H1 (cell line): ENCODE measurements at regions not wholly inside any gene's neighbourhood (a gene's known extent, or its start where the extent isn't known, plus 50 kb on each side); places are given as distances from the start of the nearest gene placed in this dataset.

Experiments
- CTCF ChIA-PET: fragments of 300-600 bp; sonication (Branson Sonifier 250); formaldehyde crosslinking; loops from one replicate; lab custom pipeline; 2021; ENCODE audit not compliant: partially characterized antibody; lab: Charles Lee
- POLR2A ChIA-PET: fragments of 300-600 bp; sonication (Branson Sonifier 250); formaldehyde crosslinking; loops from one replicate; lab custom pipeline; 2021; ENCODE audit warnings: inconsistent platforms; ENCODE audit not compliant: partially characterized antibody; lab: Charles Lee
- DNase-seq, 2 experiments: peaks; one replicate each; pipeline versions ENCODE4 v3.0.0 to v3.0.0-alpha.2; 2010 to 2022; ENCODE audit warnings: low spot score in 2 of 2, low read depth in 1 of 2, mixed read lengths in 1 of 2
- FAIRE-seq: peaks from 2 replicates; lab custom pipeline; 2011; peaks lifted over from hg19 to GRCh38; lab: Jason Lieb, UNC
- H2AFZ ChIP-seq: 2 replicates; pipeline ENCODE4 v1.8.1; 2012; ENCODE audit warnings: low read length, inconsistent platforms
- H2AK5ac ChIP-seq: 2 replicates; pipeline ENCODE4 v1.6.1; 2013; ENCODE audit warnings: low read depth, low read length
- H2BK120ac ChIP-seq: replicated peaks from 2 replicates; pipeline ENCODE3; 2013; ENCODE audit warnings: low read depth, low read length, inconsistent platforms
- H2BK12ac ChIP-seq: 2 replicates; pipeline ENCODE4 v1.6.1; 2013; ENCODE audit warnings: low read depth, low read length
- H2BK15ac ChIP-seq: 2 replicates; pipeline ENCODE4 v1.6.1; 2013; ENCODE audit warnings: low read length
- H2BK20ac ChIP-seq: 2 replicates; pipeline ENCODE4 v1.6.1; 2013; ENCODE audit warnings: low read length
- H2BK5ac ChIP-seq: 2 replicates; pipeline ENCODE4 v1.6.1; 2013; ENCODE audit warnings: low read depth, low read length
- H3K14ac ChIP-seq: 2 replicates; pipeline ENCODE4 v1.6.1; 2013; ENCODE audit warnings: inconsistent platforms; ENCODE audit not compliant: insufficient read length
- H3K18ac ChIP-seq: 2 replicates; pipeline ENCODE4 v1.6.1; 2013; ENCODE audit warnings: low read length; ENCODE audit errors: extremely low read depth
- H3K23ac ChIP-seq: 2 replicates; pipeline ENCODE4 v1.6.1; 2013; ENCODE audit warnings: inconsistent platforms; ENCODE audit not compliant: insufficient read length
- H3K23me2 ChIP-seq: 2 replicates; pipeline ENCODE4 v1.6.1; 2013; ENCODE audit warnings: low read depth, low read length
- H3K27ac ChIP-seq: 2 replicates; pipeline ENCODE4 v1.6.1; 2011; ENCODE audit warnings: low read depth, low read length, inconsistent platforms
- H3K27me3 ChIP-seq, 4 experiments: replicated peaks in 1 of 4; 1 replicate in 1 of 4; 2 replicates in 3 of 4; pipeline versions ENCODE4 v1.6.1 to v1.8.1; 2011 to 2013; ENCODE audit warnings: low read length in 3 of 4, mild to moderate bottlenecking in 3 of 4, inconsistent platforms in 2 of 4, mixed read lengths in 2 of 4, moderate library complexity in 1 of 4; ENCODE audit not compliant: control insufficient read depth in 3 of 4, insufficient read depth in 3 of 4; ENCODE audit errors: extremely low read depth in 1 of 4
- H3K36me3 ChIP-seq, 4 experiments: 2 replicates each; pipeline versions ENCODE4 v1.6.1 to v1.8.1; 2011 to 2013; ENCODE audit warnings: mild to moderate bottlenecking in 4 of 4, low read length in 3 of 4, moderate library complexity in 2 of 4, control low read depth in 1 of 4, inconsistent platforms in 1 of 4; ENCODE audit not compliant: insufficient read depth in 4 of 4, control insufficient read depth in 2 of 4
- H3K4ac ChIP-seq: replicated peaks from 2 replicates; pipeline ENCODE3; 2013; ENCODE audit warnings: low read length, low read depth, mixed read lengths, inconsistent platforms; ENCODE audit not compliant: insufficient read length
- H3K4me1 ChIP-seq, 4 experiments: replicated peaks in 1 of 4; 1 replicate in 1 of 4; 2 replicates in 3 of 4; pipeline versions ENCODE4 v1.6.1 to v1.8.1; 2011 to 2013; ENCODE audit warnings: low read length in 3 of 4, inconsistent platforms in 2 of 4, mixed read lengths in 1 of 4; ENCODE audit not compliant: insufficient read depth in 4 of 4, control insufficient read depth in 3 of 4
- H3K4me2 ChIP-seq, 2 experiments: 2 replicates each; pipeline versions ENCODE4 v1.6.1 to v1.8.1; 2011 to 2013; ENCODE audit warnings: low read depth in 2 of 2, low read length in 2 of 2, control low read depth in 1 of 2, inconsistent platforms in 1 of 2, mild to moderate bottlenecking in 1 of 2; ENCODE audit not compliant: insufficient read depth in 1 of 2
- H3K4me3 ChIP-seq, 4 experiments: fragments of 200-600, 300-600 bp in 1 of 4; sonication (generic), shearing (Covaris generic), sonication (Bioruptor Twin) in 1 of 4; 2 replicates each; pipeline versions ENCODE4 v1.5.1 to v1.8.1; 2011 to 2016; ENCODE audit warnings: low read length in 4 of 4, low read depth in 3 of 4, control low read depth in 2 of 4, inconsistent platforms in 2 of 4, mild to moderate bottlenecking in 2 of 4, mixed read lengths in 1 of 4, moderate library complexity in 1 of 4; ENCODE audit not compliant: insufficient read depth in 2 of 4; ENCODE audit errors: extremely low read depth in 1 of 4
- H3K56ac ChIP-seq: replicated peaks from 2 replicates; pipeline ENCODE3; 2013; ENCODE audit warnings: low read depth, mild to moderate bottlenecking, mixed read lengths, low read length, inconsistent platforms; ENCODE audit not compliant: insufficient read length
- H3K79me1 ChIP-seq: 2 replicates; pipeline ENCODE4 v1.6.1; 2013; ENCODE audit warnings: low read depth, low read length, control low read depth
- H3K79me2 ChIP-seq, 2 experiments: 2 replicates each; pipeline versions ENCODE4 v1.6.1 to v1.8.1; 2012 to 2013; ENCODE audit warnings: low read length in 2 of 2, mild to moderate bottlenecking in 2 of 2, inconsistent platforms in 1 of 2; ENCODE audit not compliant: insufficient read depth in 2 of 2, control insufficient read depth in 1 of 2
- H3K9ac ChIP-seq, 4 experiments: replicated peaks in 1 of 4; 1 replicate in 1 of 4; 2 replicates in 3 of 4; pipeline versions ENCODE4 v1.6.1 to v1.8.1; 2011 to 2013; ENCODE audit warnings: low read depth in 3 of 4, low read length in 3 of 4, control low read depth in 2 of 4, mild to moderate bottlenecking in 2 of 4, moderate library complexity in 2 of 4, inconsistent platforms in 1 of 4; ENCODE audit errors: extremely low read depth in 1 of 4
- H3K9me3 ChIP-seq, 2 experiments: 2 replicates each; pipeline versions ENCODE4 v1.6.1 to v1.8.1; 2012 to 2013; ENCODE audit warnings: mild to moderate bottlenecking in 2 of 2, moderate library complexity in 2 of 2, control low read depth in 1 of 2, inconsistent platforms in 1 of 2, low read depth in 1 of 2, low read length in 1 of 2, mixed read lengths in 1 of 2; ENCODE audit not compliant: insufficient read depth in 2 of 2
- H4K20me1 ChIP-seq, 2 experiments: replicated peaks in 1 of 2; 2 replicates each; pipeline versions ENCODE3 to v1.8.1; 2011 to 2013; ENCODE audit warnings: inconsistent platforms in 2 of 2, low read length in 2 of 2, mild to moderate bottlenecking in 1 of 2; ENCODE audit not compliant: insufficient read depth in 2 of 2, control insufficient read depth in 1 of 2
- H4K5ac ChIP-seq: 2 replicates; pipeline ENCODE4 v1.6.1; 2013; ENCODE audit warnings: low read length, low read depth, mixed read lengths, inconsistent platforms; ENCODE audit not compliant: insufficient read length
- H4K8ac ChIP-seq: 2 replicates; pipeline ENCODE4 v1.8.0; 2013; ENCODE audit warnings: mild to moderate bottlenecking, moderate library complexity, low read length, inconsistent platforms; ENCODE audit not compliant: insufficient read depth; ENCODE audit errors: extremely low read depth
- H4K91ac ChIP-seq: replicated peaks from 2 replicates; pipeline ENCODE3; 2013; ENCODE audit warnings: low read length, mixed read lengths, inconsistent platforms; ENCODE audit not compliant: insufficient read length
- BRCA1 ChIP-seq: IDR thresholded peaks from 2 replicates; pipeline ENCODE4 v1.6.1; 2012; ENCODE audit warnings: low read depth, low read length, improper control_type of control experiment
- JUND ChIP-seq: IDR thresholded peaks from 2 replicates; pipeline ENCODE4 v1.6.1; 2011; ENCODE audit warnings: mild to moderate bottlenecking, improper control_type of control experiment, low read length
- NANOG ChIP-seq: IDR thresholded peaks from 2 replicates; pipeline ENCODE4 v1.6.1; 2011; ENCODE audit warnings: low read length, low read depth, mild to moderate bottlenecking, inconsistent platforms; ENCODE audit not compliant: insufficient read depth, poor library complexity, severe bottlenecking
- NRF1 ChIP-seq: IDR thresholded peaks from 2 replicates; pipeline ENCODE4 v1.6.1; 2011; ENCODE audit warnings: mild to moderate bottlenecking, low read depth, low read length, improper control_type of control experiment
- RFX5 ChIP-seq: IDR thresholded peaks from 2 replicates; pipeline ENCODE4 v1.6.1; 2011; ENCODE audit warnings: low read depth, low read length, improper control_type of control experiment, borderline replicate concordance
- WGBS, 2 experiments: shearing (Covaris generic) in 1 of 2; methylation state at CpG; one replicate each; pipeline versions ENCODE4 v1.1.6 to v1.1.7; 2013 to 2015; ENCODE audit warnings: low lambda C conversion rate in 2 of 2, mixed read lengths in 2 of 2, inconsistent platforms in 1 of 2, low coverage in 1 of 2, missing lambda C conversion rate in 1 of 2; ENCODE audit not compliant: insufficient replicate concordance in 2 of 2, insufficient coverage in 1 of 2, insufficient read length in 1 of 2; ENCODE audit errors: extremely low coverage in 1 of 2, missing lambda C conversion rate in 1 of 2; 5-methylcytosine and 5-hydroxymethylcytosine counted together

GRCh38 chr5:61232490-61233050 lies 70.3 kb upstream of the SMIM15 start:
- H4K20me1 ChIP-seq: no peaks in the 10 kb centered on the region
- TF ChIP-seq NANOG (no peak), BRCA1 (no peak), NRF1 (no peak), RFX5 (no peak), JUND (no peak)
- TF ChIP-seq, all 59 proteins: peak for 0
- no peak overlapping the region for H2AFZ ChIP-seq
- ChIA-PET CTCF (interaction anchor here (0.7 kb wide), 1 partner anchor 19 kb away, joined by 3 read pairs; no protein-coding TSS in a partner anchor), POLR2A (no interaction called here)
- no peak overlapping the region for H2BK120ac ChIP-seq
- WGBS, 2 experiments: 98% methylated on average over 3 of the region's 3 CpGs; no CpG with 5 or more reads in 1 of the 2 experiments
- no peak overlapping the region for H3K4ac ChIP-seq
- no peaks in the 10 kb centered on the region for H3K4me1 ChIP-seq
- no peak for DNase-seq
- H3K79me1 ChIP-seq: no peaks in the 10 kb centered on the region
- no peak overlapping the region for H2AK5ac ChIP-seq
- H3K36me3 ChIP-seq: no peaks in the 10 kb centered on the region
- no peak overlapping the region for H4K8ac ChIP-seq
- H3K56ac ChIP-seq: no peak overlapping the region
- H4K5ac ChIP-seq: no peak overlapping the region
- no peaks in the 10 kb centered on the region for H3K27me3 ChIP-seq
- no peak overlapping the region for H2BK5ac ChIP-seq
- H3K23ac ChIP-seq: no peak overlapping the region
- no peak overlapping the region for H4K91ac ChIP-seq
- H2BK12ac ChIP-seq: no peak overlapping the region
- no peak overlapping the region for H2BK15ac ChIP-seq
- H2BK20ac ChIP-seq: no peak overlapping the region
- H3K18ac ChIP-seq: no peak overlapping the region
- FAIRE-seq: no peak
- no peak overlapping the region for H3K9ac ChIP-seq
- H3K4me2 ChIP-seq: no peak overlapping the region
- H3K14ac ChIP-seq: no peak overlapping the region
- H3K23me2 ChIP-seq: peaks cover 4% of the 10 kb centered on the region; the same call in 1 of the 2 replicates
- H3K9me3 ChIP-seq: peaks cover 0 to under 1% of the 10 kb centered on the region in 2 experiments; a peak in 1 of 4 replicates
- H3K4me3 ChIP-seq: no peak overlapping the region
- H3K27ac ChIP-seq: no peak overlapping the region
- H3K79me2 ChIP-seq: no peaks in the 10 kb centered on the region
